Mucosa of descending colon (tissue), 3 donors: ENCODE measurements at regions not wholly inside any gene's neighbourhood (a gene's known extent, or its start where the extent isn't known, plus 50 kb on each side); places are given as distances from the start of the nearest gene placed in this dataset.

ENCODE experiments used
- ATAC-seq: fragments of 200-7000 bp; cut with Tn5 transposase; one replicate; pipeline ENCODE4 v1.9.1; 2020; ENCODE audit warnings: mild to moderate bottlenecking, moderate library complexity
- DNase-seq, 3 donors: peaks; one replicate each; pipeline ENCODE4 v3.0.0-alpha.2; 2020
- H3K36me3 ChIP-seq: fragments of 200-600 bp; one replicate; pipeline ENCODE4 v1.8.0; 2021; ENCODE audit warnings: low read depth, mild to moderate bottlenecking
- H3K4me1 ChIP-seq: fragments of 200-600 bp; one replicate; pipeline ENCODE4 v1.8.0; 2021; ENCODE audit warnings: low read depth, mild to moderate bottlenecking
- H3K4me3 ChIP-seq: fragments of 200-600 bp; one replicate; pipeline ENCODE4 v1.8.0; 2021; ENCODE audit warnings: mild to moderate bottlenecking
- H3K9me3 ChIP-seq: fragments of 200-600 bp; one replicate; pipeline ENCODE4 v1.8.0; 2021; ENCODE audit warnings: mild to moderate bottlenecking
- intact Hi-C, 2 donors: fragments of 100-400 bp; cut with DNase I in 1 of 2; cut with micrococcal nuclease in 1 of 2; formaldehyde crosslinking; loops; one replicate each; pipeline versions ENCODE4 v1.11.0 to v1.11.1; 2022; cut with DNase I, micrococcal nuclease
- TF ChIP-seq, protein P1 (sequence below): fragments of 200-600 bp; IDR thresholded peaks from one replicate; pipeline ENCODE4 v1.8.0; 2022; ENCODE audit warnings: antibody characterized with exemption, mild to moderate bottlenecking
- donor health status: DM: no; HTN: no; CAD: no; lungs with moderate emphysema.
- donor health status: DM: no; HTN: no; CAD: no.
- donor health status: DM: no; HTN: yes; CAD: no.

DNA sequence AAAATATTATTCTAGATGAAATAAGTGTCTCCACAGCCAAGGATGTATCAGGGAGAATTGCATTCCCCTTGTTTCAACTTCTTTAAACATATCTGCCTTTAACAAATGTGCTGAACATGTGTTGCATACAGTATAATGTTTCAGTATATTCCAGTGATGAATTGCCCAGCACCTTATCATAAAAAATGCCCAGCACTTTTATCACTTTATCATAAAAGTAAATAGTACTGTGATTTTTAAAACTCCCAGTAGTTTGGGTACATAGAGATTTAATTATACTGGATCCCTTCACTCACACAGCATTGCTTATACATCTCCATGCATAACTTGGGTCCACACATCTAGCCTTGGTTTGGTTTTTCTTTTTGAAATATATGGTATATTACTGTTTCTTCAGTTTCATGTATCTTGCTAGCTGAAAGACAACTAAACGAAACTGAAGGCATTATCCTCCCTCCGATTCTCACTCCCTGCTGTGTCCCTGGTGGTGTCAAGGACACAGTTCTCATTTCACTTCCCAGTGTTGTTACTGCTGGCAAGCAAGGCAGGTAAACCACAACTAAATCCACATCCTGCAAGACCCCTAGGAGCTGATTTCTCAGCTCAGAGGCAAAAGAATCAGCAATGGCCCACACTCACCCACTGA is 118.2 kb upstream of the SLC44A3 start:
- ATAC-seq (peak; percentile 64), DNase-seq (no peak)
- Histone ChIP-seq H3K9me3 (no peaks in the 10 kb centered on the region), H3K4me1 (peaks cover 8% of the 10 kb centered on the region), H3K36me3 (no peaks in the 10 kb centered on the region), H3K4me3 (no peak overlapping the region)
- TF ChIP-seq, protein P1, sequence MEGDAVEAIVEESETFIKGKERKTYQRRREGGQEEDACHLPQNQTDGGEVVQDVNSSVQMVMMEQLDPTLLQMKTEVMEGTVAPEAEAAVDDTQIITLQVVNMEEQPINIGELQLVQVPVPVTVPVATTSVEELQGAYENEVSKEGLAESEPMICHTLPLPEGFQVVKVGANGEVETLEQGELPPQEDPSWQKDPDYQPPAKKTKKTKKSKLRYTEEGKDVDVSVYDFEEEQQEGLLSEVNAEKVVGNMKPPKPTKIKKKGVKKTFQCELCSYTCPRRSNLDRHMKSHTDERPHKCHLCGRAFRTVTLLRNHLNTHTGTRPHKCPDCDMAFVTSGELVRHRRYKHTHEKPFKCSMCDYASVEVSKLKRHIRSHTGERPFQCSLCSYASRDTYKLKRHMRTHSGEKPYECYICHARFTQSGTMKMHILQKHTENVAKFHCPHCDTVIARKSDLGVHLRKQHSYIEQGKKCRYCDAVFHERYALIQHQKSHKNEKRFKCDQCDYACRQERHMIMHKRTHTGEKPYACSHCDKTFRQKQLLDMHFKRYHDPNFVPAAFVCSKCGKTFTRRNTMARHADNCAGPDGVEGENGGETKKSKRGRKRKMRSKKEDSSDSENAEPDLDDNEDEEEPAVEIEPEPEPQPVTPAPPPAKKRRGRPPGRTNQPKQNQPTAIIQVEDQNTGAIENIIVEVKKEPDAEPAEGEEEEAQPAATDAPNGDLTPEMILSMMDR: no peak
- intact Hi-C loops: no loop called here

DNA sequence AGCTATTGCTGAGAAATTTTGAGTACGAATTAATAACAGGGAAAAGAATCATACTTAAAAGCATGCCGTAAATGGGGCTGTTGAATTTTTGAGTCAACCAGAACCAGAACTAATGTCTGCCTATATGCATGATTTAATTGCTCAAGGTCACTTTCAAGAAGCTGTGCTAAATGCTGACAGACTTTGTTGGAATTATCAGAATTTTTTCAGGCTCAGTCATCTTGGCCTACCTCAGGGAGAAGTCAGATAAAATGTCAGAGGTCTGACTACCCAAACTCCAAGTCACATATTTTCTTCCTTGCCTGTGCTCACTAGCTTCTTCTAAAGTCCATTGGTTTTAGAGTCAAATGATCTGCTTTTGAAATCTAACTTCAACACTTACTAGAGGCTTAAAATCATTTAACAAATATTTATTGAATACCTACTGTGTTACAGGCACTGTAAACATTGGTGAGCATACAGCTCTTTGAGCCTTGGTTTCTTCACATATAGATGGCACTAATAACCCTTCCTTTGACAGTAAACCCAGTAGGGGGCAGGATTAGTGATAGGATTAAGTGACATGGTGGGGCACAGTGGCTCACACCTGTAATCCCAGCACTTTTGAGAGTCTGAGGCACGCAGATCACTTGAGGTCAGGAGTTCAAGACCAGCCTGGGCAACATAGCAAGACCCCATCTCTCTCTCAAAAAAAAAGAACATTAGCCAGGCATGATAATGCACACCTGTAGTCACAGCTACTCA is 121.2 kb upstream of the SLC44A3 start:
- intact Hi-C loops: no loop called here

DNA sequence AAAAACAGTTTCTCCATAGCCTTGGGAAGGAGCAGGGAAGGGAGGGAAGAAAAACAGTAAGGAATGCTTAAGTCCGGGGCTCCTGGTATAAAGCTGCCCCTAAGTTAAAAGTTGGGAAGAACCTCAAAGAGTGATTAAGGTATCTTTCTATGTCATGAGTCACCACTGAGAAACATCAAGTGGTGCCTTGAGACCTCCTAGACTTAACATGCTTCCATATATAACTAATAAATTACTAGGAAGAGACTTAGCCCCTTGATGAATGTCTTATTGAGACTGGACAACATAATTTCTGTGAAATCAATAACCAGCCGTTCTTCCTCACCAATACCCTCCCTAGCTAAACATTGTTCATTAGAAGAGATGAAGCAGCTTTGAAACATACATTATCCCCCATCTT is 121.8 kb upstream of the SLC44A3 start:
- no peak for ATAC-seq
- intact Hi-C loops: no loop called here

More for the DNA sequence above, 121.2 kb upstream of the SLC44A3 start:
- H3K9me3 ChIP-seq: no peaks in the 10 kb centered on the region
- TF ChIP-seq, protein P1: no peak
- ATAC-seq (no peak), DNase-seq (no peak)
- H3K4me3 ChIP-seq: no peak overlapping the region
- peaks cover 8% of the 10 kb centered on the region for H3K4me1 ChIP-seq
- H3K36me3 ChIP-seq: no peaks in the 10 kb centered on the region

DNA sequence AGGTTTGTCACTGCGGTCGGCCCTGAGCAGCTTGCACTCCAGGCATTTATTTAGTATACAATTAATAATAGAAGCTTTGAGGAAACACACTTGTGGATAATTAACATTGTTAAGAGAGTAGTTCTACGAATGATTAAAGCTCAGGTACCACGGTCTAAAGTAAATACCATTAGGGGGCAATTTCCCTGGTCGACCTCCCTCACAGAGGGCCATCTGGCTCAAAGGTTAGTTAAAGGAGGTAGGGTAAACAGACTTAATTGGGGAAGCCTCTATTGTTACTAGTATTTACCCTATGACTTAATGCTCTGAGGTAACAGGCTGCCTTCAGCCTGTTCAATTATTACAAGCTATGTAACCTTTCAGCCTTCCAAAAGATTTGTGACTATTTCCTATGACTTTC is 122.3 kb upstream of the SLC44A3 start:
- TF ChIP-seq, protein P1: no peak
- ATAC-seq (no peak), DNase-seq (no peak)
- no peaks in the 10 kb centered on the region for H3K36me3 ChIP-seq
- no peak overlapping the region for H3K4me3 ChIP-seq
- H3K9me3 ChIP-seq: no peaks in the 10 kb centered on the region
- intact Hi-C loops: no loop called here
- peaks cover 8% of the 10 kb centered on the region for H3K4me1 ChIP-seq

More for the DNA sequence above, 121.8 kb upstream of the SLC44A3 start:
- H3K9me3 ChIP-seq: no peaks in the 10 kb centered on the region
- peaks cover 8% of the 10 kb centered on the region for H3K4me1 ChIP-seq
- no peak for DNase-seq
- TF ChIP-seq, protein P1: no peak
- no peaks in the 10 kb centered on the region for H3K36me3 ChIP-seq
- H3K4me3 ChIP-seq: no peak overlapping the region

DNA sequence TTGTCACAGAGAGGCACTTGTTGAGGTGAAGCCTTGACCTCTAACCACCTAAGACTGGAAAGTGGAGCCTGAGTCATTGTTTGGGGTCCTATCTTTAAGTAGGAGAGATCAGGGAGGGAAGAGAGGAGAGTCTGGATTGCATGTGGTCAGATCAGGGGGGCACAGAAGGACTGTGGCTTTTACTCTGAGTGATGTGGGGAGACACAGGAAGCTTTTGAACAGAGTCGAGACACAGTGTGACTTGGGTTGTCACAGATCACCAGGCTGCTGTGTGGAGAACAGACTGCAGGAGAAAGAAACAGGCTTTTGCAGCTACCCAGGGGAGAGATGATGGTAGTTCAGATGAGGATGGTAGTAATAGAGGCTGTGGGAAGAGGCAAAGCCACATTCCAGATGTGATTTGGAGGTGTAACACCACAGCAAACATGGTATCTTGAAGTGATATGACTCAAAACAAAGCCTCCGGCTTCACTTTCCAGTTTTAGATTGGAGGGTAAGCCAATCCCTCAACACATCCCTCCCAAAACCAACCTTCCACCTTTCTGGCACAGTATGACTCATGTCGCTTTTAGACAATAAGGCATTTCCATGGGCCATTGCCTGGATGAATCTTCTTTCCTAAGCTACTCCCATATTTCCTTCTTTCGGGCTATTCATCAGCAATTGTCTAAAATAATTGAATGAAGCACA is 125.8 kb upstream of the SLC44A3 start:
- DNase-seq (no peak), ATAC-seq (no peak)
- intact Hi-C loops: no loop called here
- no peak overlapping the region for H3K4me3 ChIP-seq
- TF ChIP-seq, protein P1: no peak
- no peaks in the 10 kb centered on the region for H3K36me3 ChIP-seq
- no peaks in the 10 kb centered on the region for H3K9me3 ChIP-seq
- no peaks in the 10 kb centered on the region for H3K4me1 ChIP-seq
